ENCODE measurements at regions not wholly inside any gene's neighbourhood (a gene's known extent, or its start where the extent isn't known, plus 50 kb on each side); places are given as distances from the start of the nearest gene placed in this dataset.

DNA sequence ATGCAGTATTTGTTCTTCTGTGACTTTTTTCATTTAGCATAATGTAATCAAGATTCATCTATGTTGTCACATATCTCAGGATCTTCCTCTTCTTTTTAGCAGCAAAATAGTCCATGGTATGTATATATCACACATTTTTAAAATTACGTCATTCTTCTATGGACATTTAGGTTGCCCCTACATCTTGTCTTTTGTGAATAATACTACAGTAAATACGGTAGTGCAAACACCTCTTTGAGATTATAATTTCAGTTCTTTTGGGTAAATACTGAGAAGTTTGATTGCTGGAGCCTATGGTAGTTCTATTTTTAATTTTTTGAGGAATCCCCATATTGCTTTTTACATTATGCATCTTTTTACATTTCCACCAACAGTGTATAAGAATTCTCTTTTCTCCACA, 1174.9 kb downstream of the NSUN3 start:
- TF ChIP-seq CTCF (IDR thresholded peaks at IDR 0.05; ENCODE audit: insufficient read depth, low read depth, low read length) (no peak), EZH2 (IDR thresholded peaks at IDR 0.05; ENCODE audit: insufficient read depth, low read length) (no peak)

Data from astrocyte (in vitro differentiated cells and primary cell).